OCI-LY1 (cell line): ENCODE measurements at regions not wholly inside any gene's neighbourhood (a gene's known extent, or its start where the extent isn't known, plus 50 kb on each side); places are given as distances from the start of the nearest gene placed in this dataset.

Experiments used
- H2AFZ ChIP-seq: fragments of 200-600 bp; sonication (generic), shearing (Covaris generic); 2 replicates; pipeline ENCODE4 v1.6.0; 2014; ENCODE audit warnings: antibody characterized with exemption, mild to moderate bottlenecking, low read length
- H3F3A ChIP-seq: fragments of 200-600 bp; sonication (generic), shearing (Covaris generic); 2 replicates; pipeline ENCODE4 v1.6.0; 2014; ENCODE audit warnings: mild to moderate bottlenecking, antibody characterized with exemption, low read length, moderate library complexity; ENCODE audit not compliant: insufficient read depth
- H3K27ac ChIP-seq: fragments of 200-600 bp; sonication (generic); 2 replicates; pipeline ENCODE4 v1.5.1; 2014; ENCODE audit warnings: low read length, mixed run types, mild to moderate bottlenecking, low read depth; ENCODE audit not compliant: poor library complexity, severe bottlenecking
- H3K27me3 ChIP-seq: fragments of 200-600 bp; sonication (generic); 2 replicates; pipeline ENCODE4 v1.6.0; 2014; ENCODE audit warnings: antibody characterized with exemption, mild to moderate bottlenecking, low read length, moderate library complexity; ENCODE audit not compliant: insufficient read depth
- H3K36me3 ChIP-seq: fragments of 200-600 bp; sonication (generic); 2 replicates; pipeline ENCODE4 v1.6.1; 2014; ENCODE audit warnings: mild to moderate bottlenecking, antibody characterized with exemption, low read length, moderate library complexity, mixed read lengths; ENCODE audit not compliant: insufficient read depth
- H3K4me1 ChIP-seq: fragments of 200-600 bp; sonication (generic); 2 replicates; pipeline ENCODE4 v1.5.1; 2014; ENCODE audit warnings: mild to moderate bottlenecking, low read length, moderate library complexity; ENCODE audit not compliant: insufficient read depth, severe bottlenecking
- H3K4me2 ChIP-seq: fragments of 200-600 bp; sonication (generic), shearing (Covaris generic); 2 replicates; pipeline ENCODE4 v1.6.1; 2014; ENCODE audit warnings: low read length
- H3K4me3 ChIP-seq: fragments of 200-600 bp; sonication (generic); 2 replicates; pipeline ENCODE4 v1.5.1; 2014; ENCODE audit warnings: low read length, low read depth, mild to moderate bottlenecking, mixed read lengths; ENCODE audit not compliant: poor library complexity, severe bottlenecking
- H3K79me2 ChIP-seq: fragments of 200-600 bp; shearing (Covaris generic); 2 replicates; pipeline ENCODE4 v1.6.1; 2016; ENCODE audit warnings: mixed run types, low read length, mixed read lengths; ENCODE audit not compliant: insufficient read depth
- H3K9ac ChIP-seq: fragments of 200-600 bp; sonication (generic), shearing (Covaris generic); 2 replicates; pipeline ENCODE4 v1.6.1; 2014; ENCODE audit warnings: mild to moderate bottlenecking, low read length, mixed read lengths
- H3K9me2 ChIP-seq: fragments of 200-600 bp; sonication (generic), shearing (Covaris generic); 2 replicates; pipeline ENCODE4 v1.6.1; 2014; ENCODE audit warnings: low read depth, mild to moderate bottlenecking, low read length, mixed read lengths
- H3K9me3 ChIP-seq: fragments of 200-600 bp; shearing (Covaris generic); 2 replicates; pipeline ENCODE4 v1.6.1; 2014; ENCODE audit warnings: low read length, mixed read lengths
- H4K20me1 ChIP-seq: fragments of 200-600 bp; sonication (generic), shearing (Covaris generic); 2 replicates; pipeline ENCODE4 v1.6.0; 2016; ENCODE audit warnings: mild to moderate bottlenecking, low read length; ENCODE audit not compliant: insufficient read depth
- CTCF ChIP-seq: fragments of 200-600 bp; sonication (generic), shearing (Covaris generic); IDR thresholded peaks from 2 replicates; pipeline ENCODE4 v1.5.1; 2017; ENCODE audit warnings: mild to moderate bottlenecking, antibody characterized with exemption, low read length, moderate library complexity, mixed read lengths
- EZH2 ChIP-seq: fragments of 200-600 bp; sonication (generic), shearing (Covaris generic); IDR thresholded peaks from 2 replicates; pipeline ENCODE4 v1.8.0; 2017; ENCODE audit warnings: borderline replicate concordance, mixed run types, mild to moderate bottlenecking, antibody characterized with exemption, low read length, moderate library complexity, mixed read lengths

- no peaks in the 10 kb centered on the region for H3F3A ChIP-seq
- H3K27ac ChIP-seq, result no peak overlapping the region
- TF ChIP-seq EZH2 (no peak), CTCF (no peak)
- no peaks in the 10 kb centered on the region for H3K27me3 ChIP-seq
- H4K20me1 ChIP-seq, result no peaks in the 10 kb centered on the region
- H3K9me3 ChIP-seq, result no peaks in the 10 kb centered on the region
- H3K9me2 ChIP-seq, result no peaks in the 10 kb centered on the region
- no peak overlapping the region for H3K4me3 ChIP-seq
- no peak overlapping the region for H3K4me2 ChIP-seq
- peaks cover 6% of the 10 kb centered on the region for H3K4me1 ChIP-seq
- H3K36me3 ChIP-seq, result no peaks in the 10 kb centered on the region
- no peaks in the 10 kb centered on the region for H3K79me2 ChIP-seq
- no peak overlapping the region for H2AFZ ChIP-seq
- no peak overlapping the region for H3K9ac ChIP-seq
Observed at GRCh38 chr4:133594390-133595207, 445.5 kb downstream of the PCDH10 start.

- Histone ChIP-seq H3K4me1 (peaks cover 6% of the 10 kb centered on the region), H3K4me2 (no peak overlapping the region), H3K36me3 (no peaks in the 10 kb centered on the region), H2AFZ (no peak overlapping the region), H3K27ac (no peak overlapping the region), H3K27me3 (no peaks in the 10 kb centered on the region), H3K79me2 (no peaks in the 10 kb centered on the region), H3K9me3 (no peaks in the 10 kb centered on the region), H3F3A (no peaks in the 10 kb centered on the region), H3K4me3 (no peak overlapping the region), H3K9ac (no peak overlapping the region), H3K9me2 (no peaks in the 10 kb centered on the region), H4K20me1 (no peaks in the 10 kb centered on the region)
- TF ChIP-seq CTCF (no peak), EZH2 (no peak)
Observed at GRCh38 chr4:133593764-133594163, 444.7 kb downstream of the PCDH10 start.

GRCh38 chr4:133592591-133592990, 443.5 kb downstream of the PCDH10 start:
- no peak overlapping the region for H3K4me3 ChIP-seq
- no peaks in the 10 kb centered on the region for H3K9me3 ChIP-seq
- H2AFZ ChIP-seq, result peak overlapping the region; percentile 58; the same call in 1 of the 2 replicates
- no peaks in the 10 kb centered on the region for H3K36me3 ChIP-seq
- no peaks in the 10 kb centered on the region for H4K20me1 ChIP-seq
- H3K79me2 ChIP-seq, result no peaks in the 10 kb centered on the region
- H3K9ac ChIP-seq, result no peak overlapping the region
- no peak overlapping the region for H3K4me2 ChIP-seq
- H3K9me2 ChIP-seq, result no peaks in the 10 kb centered on the region
- TF ChIP-seq EZH2 (no peak), CTCF (no peak)
- H3K27me3 ChIP-seq, result no peaks in the 10 kb centered on the region
- H3K27ac ChIP-seq, result no peak overlapping the region
- no peaks in the 10 kb centered on the region for H3F3A ChIP-seq
- H3K4me1 ChIP-seq, result peaks cover 6% of the 10 kb centered on the region
